Esophagus muscularis mucosa (tissue), 4 donors: ENCODE measurements at regions not wholly inside any gene's neighbourhood (a gene's known extent, or its start where the extent isn't known, plus 50 kb on each side); places are given as distances from the start of the nearest gene placed in this dataset.

ENCODE experiments used
- DNase-seq: peaks from one replicate; pipeline ENCODE4 v3.0.0-alpha.2; 2017; ENCODE audit errors: extremely low spot score
- H3K27ac ChIP-seq, 4 donors: fragments of 200-600 bp; sonication (generic); replicated peaks in 1 of 4; 1 replicate in 3 of 4; 2 replicates in 1 of 4; pipeline ENCODE4 v1.5.1; 2016 to 2019; ENCODE audit warnings: mild to moderate bottlenecking in 1 of 4
- H3K27me3 ChIP-seq, 4 donors: fragments of 200-600 bp; sonication (generic); one replicate each; pipeline versions ENCODE4 v1.5.1 to v1.6.0; 2016 to 2019
- H3K36me3 ChIP-seq, 4 donors: fragments of 200-600 bp; sonication (generic); one replicate each; pipeline ENCODE4 v1.5.1; 2016 to 2019
- H3K4me1 ChIP-seq, 4 donors: fragments of 200-600 bp; sonication (generic); one replicate each; pipeline ENCODE4 v1.5.1; 2016 to 2019
- H3K4me3 ChIP-seq, 4 donors: fragments of 200-600 bp; sonication (generic); 1 replicate in 2 of 4; 2 replicates in 2 of 4; pipeline ENCODE4 v1.5.1; 2016 to 2019; ENCODE audit warnings: mild to moderate bottlenecking in 4 of 4, moderate library complexity in 1 of 4
- H3K9me3 ChIP-seq, 4 donors: fragments of 200-600 bp; sonication (generic); 1 replicate in 3 of 4; 2 replicates in 1 of 4; pipeline ENCODE4 v1.5.1; 2016 to 2019
- EP300 ChIP-seq: sonication (generic); formaldehyde crosslinking; IDR thresholded peaks from one replicate; pipeline ENCODE4 v1.6.1; 2017; ENCODE audit warnings: antibody characterized with exemption
- POLR2A ChIP-seq: fragments of 450-650 bp; IDR thresholded peaks from one replicate; pipeline ENCODE4 v1.6.1; 2017; ENCODE audit warnings: antibody characterized with exemption, moderate library complexity, mild to moderate bottlenecking, low read depth
- POLR2AphosphoS5 ChIP-seq, 2 donors: sonication (generic); formaldehyde crosslinking; IDR thresholded peaks; one replicate each; pipeline ENCODE4 v1.6.1; 2017; ENCODE audit warnings: antibody characterized with exemption in 2 of 2
- WGBS: methylation state at CpG from one replicate; pipeline ENCODE4 v1.1.5; 2018; 5-methylcytosine and 5-hydroxymethylcytosine counted together
- intact Hi-C: fragments of 100-400 bp; cut with DNase I; formaldehyde crosslinking; loops from one replicate; pipeline ENCODE4 v1.15.1; 2023
- TF ChIP-seq, protein P1 (sequence below), 3 experiments: fragments of 200-600 bp in 2 of 3; fragments of 450-650 bp in 1 of 3; sonication (generic) in 2 of 3; IDR thresholded peaks; one replicate each; pipeline ENCODE4 v1.5.1; 2017 to 2019; ENCODE audit warnings: antibody characterized with exemption in 3 of 3, mild to moderate bottlenecking in 2 of 3, moderate library complexity in 1 of 3

DNA sequence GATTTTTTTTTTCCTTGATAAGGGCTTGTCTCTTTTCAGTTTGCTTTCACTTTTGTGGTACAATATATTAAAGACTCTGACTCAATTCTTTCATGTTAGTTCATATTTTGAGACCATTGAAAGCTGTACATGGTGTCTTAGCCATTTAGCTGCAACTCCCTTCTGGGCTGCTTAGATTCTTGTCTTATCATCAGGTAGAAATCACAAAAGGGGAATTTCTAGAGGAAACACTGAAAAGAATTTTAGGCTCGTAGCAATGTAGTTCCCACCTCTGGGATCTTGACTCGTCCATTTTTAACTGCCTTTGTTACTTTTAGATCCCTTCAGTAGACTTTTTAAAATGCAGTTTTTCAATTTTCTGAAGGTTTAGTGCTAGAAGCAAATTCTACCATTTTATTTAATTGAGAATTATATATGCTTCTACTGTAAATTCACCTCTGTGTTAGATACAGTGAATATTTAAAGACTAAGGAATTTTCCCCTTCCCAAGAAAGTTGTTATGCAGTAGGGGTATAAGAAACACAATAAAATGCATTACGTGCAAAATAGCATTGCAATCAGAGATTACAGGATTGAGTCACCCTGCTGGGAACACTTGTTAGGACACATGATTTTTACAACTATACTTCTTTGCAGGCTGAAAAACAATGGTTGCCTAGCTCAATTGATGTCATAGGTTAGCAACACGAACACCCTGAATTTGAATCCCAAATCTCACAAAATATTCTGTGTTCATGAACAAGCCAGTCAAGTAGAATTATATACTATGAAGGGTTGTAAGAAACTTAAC is 772.7 kb downstream of the PDCD6IP start:
- intact Hi-C loops = no loop called here
- TF ChIP-seq POLR2A = no peak
- no peak for TF ChIP-seq POLR2AphosphoS5 (IDR thresholded peaks at IDR 0.05)
- TF ChIP-seq, protein P1, sequence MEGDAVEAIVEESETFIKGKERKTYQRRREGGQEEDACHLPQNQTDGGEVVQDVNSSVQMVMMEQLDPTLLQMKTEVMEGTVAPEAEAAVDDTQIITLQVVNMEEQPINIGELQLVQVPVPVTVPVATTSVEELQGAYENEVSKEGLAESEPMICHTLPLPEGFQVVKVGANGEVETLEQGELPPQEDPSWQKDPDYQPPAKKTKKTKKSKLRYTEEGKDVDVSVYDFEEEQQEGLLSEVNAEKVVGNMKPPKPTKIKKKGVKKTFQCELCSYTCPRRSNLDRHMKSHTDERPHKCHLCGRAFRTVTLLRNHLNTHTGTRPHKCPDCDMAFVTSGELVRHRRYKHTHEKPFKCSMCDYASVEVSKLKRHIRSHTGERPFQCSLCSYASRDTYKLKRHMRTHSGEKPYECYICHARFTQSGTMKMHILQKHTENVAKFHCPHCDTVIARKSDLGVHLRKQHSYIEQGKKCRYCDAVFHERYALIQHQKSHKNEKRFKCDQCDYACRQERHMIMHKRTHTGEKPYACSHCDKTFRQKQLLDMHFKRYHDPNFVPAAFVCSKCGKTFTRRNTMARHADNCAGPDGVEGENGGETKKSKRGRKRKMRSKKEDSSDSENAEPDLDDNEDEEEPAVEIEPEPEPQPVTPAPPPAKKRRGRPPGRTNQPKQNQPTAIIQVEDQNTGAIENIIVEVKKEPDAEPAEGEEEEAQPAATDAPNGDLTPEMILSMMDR (IDR thresholded peaks at IDR 0.05) = no peak
- no peak for TF ChIP-seq EP300
- no peak overlapping the region for H3K4me3 ChIP-seq
- no peaks in the 10 kb centered on the region for H3K36me3 ChIP-seq
- no peak for DNase-seq
- H3K27me3 ChIP-seq = no peaks in the 10 kb centered on the region
- no peak overlapping the region for H3K27ac ChIP-seq
- WGBS = 74% methylated on average over 4 of the region's 4 CpGs
- peaks cover 0 to 1% (median 0%) of the 10 kb centered on the region in 4 donors for H3K9me3 ChIP-seq
- no peaks in the 10 kb centered on the region for H3K4me1 ChIP-seq

DNA sequence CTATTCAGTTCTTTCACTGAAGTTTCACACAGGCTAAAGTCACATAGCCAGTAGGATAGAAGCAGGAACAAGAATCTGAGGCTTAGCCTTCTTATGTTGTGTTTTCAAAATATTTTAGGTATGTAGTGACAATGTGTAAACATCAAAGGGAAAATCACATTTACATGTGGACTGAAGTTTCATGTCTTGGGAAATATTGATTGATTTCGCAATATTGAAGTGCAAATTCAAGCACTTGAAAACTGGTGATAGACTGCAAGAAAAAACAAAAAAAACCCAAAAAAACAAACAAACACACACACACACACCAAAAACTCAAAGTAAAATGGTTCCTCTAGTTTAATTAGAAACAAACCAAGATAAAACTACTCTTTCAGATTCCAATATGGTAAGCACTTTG is 773.3 kb downstream of the PDCD6IP start:
- no peaks in the 10 kb centered on the region for H3K4me1 ChIP-seq
- no peak for DNase-seq
- H3K27me3 ChIP-seq = no peaks in the 10 kb centered on the region
- 100% methylated on average over 1 of the region's 1 CpG for WGBS
- no peak overlapping the region for H3K4me3 ChIP-seq
- H3K36me3 ChIP-seq = no peaks in the 10 kb centered on the region
- intact Hi-C loops = no loop called here
- TF ChIP-seq EP300 (no peak), POLR2A (no peak), POLR2AphosphoS5 (IDR thresholded peaks at IDR 0.05) (no peak)
- TF ChIP-seq, protein P1 (IDR thresholded peaks at IDR 0.05) = no peak
- H3K27ac ChIP-seq = no peak overlapping the region
- H3K9me3 ChIP-seq = no peaks in the 10 kb centered on the region

DNA sequence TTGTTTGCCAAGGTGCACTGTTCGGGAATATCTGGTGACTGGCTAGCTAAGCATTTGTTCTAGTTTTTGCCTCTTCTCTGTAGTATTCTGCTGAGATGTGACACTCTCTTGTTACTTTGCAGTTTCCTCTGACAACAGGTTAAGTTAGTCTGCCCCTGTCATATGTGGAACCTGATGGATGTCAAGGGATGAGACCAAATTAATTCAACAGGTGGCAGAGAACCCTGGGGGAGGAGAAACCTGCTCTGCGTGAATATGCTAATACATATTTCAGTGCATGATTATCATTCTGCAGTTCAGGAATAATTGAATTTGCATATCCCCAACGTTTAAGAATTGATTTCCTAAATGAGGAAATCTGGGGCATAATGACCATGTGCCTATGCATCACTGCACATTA is 777.3 kb downstream of the PDCD6IP start:
- intact Hi-C loops = no loop called here
- TF ChIP-seq, protein P1 (IDR thresholded peaks at IDR 0.05) = no peak
- TF ChIP-seq POLR2AphosphoS5 (IDR thresholded peaks at IDR 0.05) (no peak), POLR2A (no peak), EP300 (no peak)
- no peaks in the 10 kb centered on the region for H3K27me3 ChIP-seq
- no peak overlapping the region for H3K27ac ChIP-seq
- H3K4me3 ChIP-seq = no peak overlapping the region
- no peaks in the 10 kb centered on the region for H3K9me3 ChIP-seq
- 70% methylated on average over 3 of the region's 3 CpGs for WGBS
- no peaks in the 10 kb centered on the region for H3K4me1 ChIP-seq
- no peak for DNase-seq
- H3K36me3 ChIP-seq = no peaks in the 10 kb centered on the region

DNA sequence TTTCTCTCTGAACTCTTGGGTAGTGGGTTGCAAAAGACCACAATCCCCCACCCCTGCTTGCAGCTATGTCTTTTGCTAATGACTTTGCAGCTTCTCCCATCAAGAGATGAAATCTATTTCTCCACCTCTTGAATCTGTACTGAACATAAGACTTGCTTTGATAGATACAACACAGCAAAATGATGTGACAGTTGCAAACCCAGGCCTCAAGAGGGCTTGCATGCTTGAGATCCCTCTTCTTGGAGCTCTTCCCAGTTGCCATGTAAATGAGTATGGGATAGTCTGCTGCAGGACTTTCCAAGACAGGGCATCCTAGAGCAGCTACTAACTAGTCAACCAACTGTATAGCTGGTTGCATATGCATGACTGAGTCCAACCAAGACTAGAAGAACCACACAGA is 783.6 kb downstream of the PDCD6IP start:
- H3K4me1 ChIP-seq = no peaks in the 10 kb centered on the region
- no peaks in the 10 kb centered on the region for H3K36me3 ChIP-seq
- no peak overlapping the region for H3K27ac ChIP-seq
- no peaks in the 10 kb centered on the region for H3K27me3 ChIP-seq
- no peak overlapping the region for H3K4me3 ChIP-seq
- intact Hi-C loops = no loop called here
- TF ChIP-seq POLR2AphosphoS5 (IDR thresholded peaks at IDR 0.05) (no peak), POLR2A (no peak), EP300 (no peak)
- TF ChIP-seq, protein P1 (IDR thresholded peaks at IDR 0.05) = no peak
- H3K9me3 ChIP-seq = peaks cover 0 to 6% (median 0%) of the 10 kb centered on the region in 4 donors
- no peak for DNase-seq

DNA sequence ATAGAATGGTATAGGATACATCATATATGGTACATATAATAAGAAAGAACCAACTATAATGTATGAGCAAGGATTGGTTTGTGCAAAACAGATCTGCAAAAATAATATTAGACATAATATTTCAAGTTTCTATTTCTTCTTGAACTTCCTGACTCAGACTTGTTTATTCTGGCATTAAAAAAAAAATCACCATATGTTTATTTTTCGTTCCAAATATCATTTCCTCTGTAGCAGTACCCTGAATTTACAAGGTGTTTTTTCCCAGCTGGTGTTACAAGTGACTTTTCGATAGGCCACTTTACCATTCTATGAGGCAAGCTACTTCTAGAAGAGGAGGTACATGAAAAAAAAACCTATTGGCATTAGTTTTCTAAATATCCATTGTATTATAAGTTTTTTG is 785.0 kb downstream of the PDCD6IP start:
- H3K9me3 ChIP-seq = peaks cover 0 to 10% (median under 1%) of the 10 kb centered on the region in 4 donors
- H3K27ac ChIP-seq = no peak overlapping the region
- intact Hi-C loops = no loop called here
- WGBS = 56% methylated on average over 2 of the region's 2 CpGs
- H3K27me3 ChIP-seq = no peaks in the 10 kb centered on the region
- H3K4me1 ChIP-seq = no peaks in the 10 kb centered on the region
- no peak for DNase-seq
- H3K4me3 ChIP-seq = no peak overlapping the region
- H3K36me3 ChIP-seq = no peaks in the 10 kb centered on the region
- TF ChIP-seq, protein P1 (IDR thresholded peaks at IDR 0.05) = no peak
- TF ChIP-seq EP300 (no peak), POLR2A (no peak), POLR2AphosphoS5 (IDR thresholded peaks at IDR 0.05) (no peak)
